Activated naive CD8-positive, alpha-beta T cell treated with anti-CD3 and anti-CD28 coated beads, Interleukin-2, amount 10 ng/mL, durations not matched to agents 7 days and 5 days (primary cell): ENCODE measurements at regions not wholly inside any gene's neighbourhood (a gene's known extent, or its start where the extent isn't known, plus 50 kb on each side); places are given as distances from the start of the nearest gene placed in this dataset.

ENCODE experiments used
- ATAC-seq: fragments of 150-1000 bp; cut with Tn5 transposase; one replicate; pipeline ENCODE4 v1.10.0; 2021; ENCODE audit warnings: low read depth, moderate library complexity
- POLR2A ChIA-PET: fragments of 350-600 bp; sonication (Branson Sonifier 250); formaldehyde crosslinking; loops from one replicate; lab custom pipeline; 2021; ENCODE audit warnings: antibody characterized with exemption; lab: Charles Lee
- DNase-seq: peaks from one replicate; pipeline ENCODE4 v3.0.0; 2021
- H3K27ac Mint-ChIP-seq: one replicate; pipeline ENCODE4 v1.8.0; 2022; ENCODE audit warnings: mild to moderate bottlenecking, mixed read lengths
- H3K27me3 Mint-ChIP-seq: one replicate; pipeline ENCODE4 v1.8.0; 2022; ENCODE audit warnings: mild to moderate bottlenecking, moderate library complexity, mixed read lengths
- H3K36me3 Mint-ChIP-seq: one replicate; pipeline ENCODE4 v1.8.0; 2021; ENCODE audit warnings: mild to moderate bottlenecking, mixed read lengths
- H3K4me1 Mint-ChIP-seq: one replicate; pipeline ENCODE4 v1.8.0; 2021; ENCODE audit warnings: mixed read lengths
- H3K4me3 Mint-ChIP-seq: one replicate; pipeline ENCODE4 v1.8.0; 2022; ENCODE audit warnings: mild to moderate bottlenecking, moderate library complexity, mixed read lengths
- H3K9me3 Mint-ChIP-seq: one replicate; pipeline ENCODE4 v1.8.0; 2021; ENCODE audit warnings: mixed read lengths

GRCh38 chr1:30397576-30397975, 325.8 kb downstream of the MATN1 start:
- POLR2A ChIA-PET = no interaction called here
- DNase-seq = no peak
- ATAC-seq = no peak
- peaks cover 14% of the 10 kb centered on the region for H3K27me3 Mint-ChIP-seq
- no peaks in the 10 kb centered on the region for H3K9me3 Mint-ChIP-seq
- no peaks in the 10 kb centered on the region for H3K36me3 Mint-ChIP-seq
- H3K4me1 Mint-ChIP-seq = no peaks in the 10 kb centered on the region
- H3K4me3 Mint-ChIP-seq = no peak overlapping the region
- no peak overlapping the region for H3K27ac Mint-ChIP-seq

GRCh38 chr1:30395631-30396030, 327.8 kb downstream of the MATN1 start:
- no peak overlapping the region for H3K4me3 Mint-ChIP-seq
- H3K9me3 Mint-ChIP-seq = no peaks in the 10 kb centered on the region
- H3K36me3 Mint-ChIP-seq = no peaks in the 10 kb centered on the region
- DNase-seq (no peak), ATAC-seq (no peak)
- peaks cover 20% of the 10 kb centered on the region for H3K27me3 Mint-ChIP-seq
- POLR2A ChIA-PET = no interaction called here
- H3K4me1 Mint-ChIP-seq = no peaks in the 10 kb centered on the region
- H3K27ac Mint-ChIP-seq = no peak overlapping the region

- H3K4me3 Mint-ChIP-seq = no peak overlapping the region
- H3K27me3 Mint-ChIP-seq = peaks cover 14% of the 10 kb centered on the region
- H3K27ac Mint-ChIP-seq = no peak overlapping the region
- DNase-seq (peak; percentile 7), ATAC-seq (no peak)
- no peaks in the 10 kb centered on the region for H3K36me3 Mint-ChIP-seq
- H3K9me3 Mint-ChIP-seq = no peaks in the 10 kb centered on the region
- no peaks in the 10 kb centered on the region for H3K4me1 Mint-ChIP-seq
- POLR2A ChIA-PET = no interaction called here
Observed at GRCh38 chr1:30388386-30388785, 335.0 kb downstream of the MATN1 start.

GRCh38 chr1:30386156-30386926, 337.0 kb downstream of the MATN1 start:
- H3K4me3 Mint-ChIP-seq = no peak overlapping the region
- H3K4me1 Mint-ChIP-seq = no peaks in the 10 kb centered on the region
- DNase-seq = peak; percentile 15
- POLR2A ChIA-PET = no interaction called here
- no peak overlapping the region for H3K27ac Mint-ChIP-seq
- no peaks in the 10 kb centered on the region for H3K36me3 Mint-ChIP-seq
- peaks cover 2% of the 10 kb centered on the region for H3K27me3 Mint-ChIP-seq
- H3K9me3 Mint-ChIP-seq = no peaks in the 10 kb centered on the region
- no peak for ATAC-seq

GRCh38 chr1:30385246-30385995, 338.0 kb downstream of the MATN1 start:
- ATAC-seq (no peak), DNase-seq (peak; percentile 13)
- Mint-ChIP-seq H3K9me3 (no peaks in the 10 kb centered on the region), H3K36me3 (no peaks in the 10 kb centered on the region), H3K4me1 (peaks cover 2% of the 10 kb centered on the region), H3K27me3 (peaks cover 2% of the 10 kb centered on the region), H3K27ac (no peak overlapping the region), H3K4me3 (no peak overlapping the region)
- POLR2A ChIA-PET = no interaction called here

GRCh38 chr1:30384286-30385245, 338.8 kb downstream of the MATN1 start:
- ATAC-seq (no peak), DNase-seq (peak; percentile 14)
- H3K4me3 Mint-ChIP-seq = no peak overlapping the region
- H3K27ac Mint-ChIP-seq = no peak overlapping the region
- H3K36me3 Mint-ChIP-seq = no peaks in the 10 kb centered on the region
- H3K9me3 Mint-ChIP-seq = no peaks in the 10 kb centered on the region
- H3K27me3 Mint-ChIP-seq = peaks cover 2% of the 10 kb centered on the region
- H3K4me1 Mint-ChIP-seq = peaks cover 2% of the 10 kb centered on the region
- POLR2A ChIA-PET = no interaction called here

GRCh38 chr1:30383221-30383711, 340.1 kb downstream of the MATN1 start:
- Mint-ChIP-seq H3K27ac (no peak overlapping the region), H3K4me3 (no peak overlapping the region), H3K36me3 (no peaks in the 10 kb centered on the region), H3K9me3 (no peaks in the 10 kb centered on the region), H3K4me1 (peaks cover 2% of the 10 kb centered on the region), H3K27me3 (no peaks in the 10 kb centered on the region)
- ATAC-seq (no peak), DNase-seq (peak; percentile 2)
- POLR2A ChIA-PET = no interaction called here

- Mint-ChIP-seq H3K4me3 (no peak overlapping the region), H3K27me3 (no peaks in the 10 kb centered on the region), H3K4me1 (peaks cover 2% of the 10 kb centered on the region), H3K9me3 (no peaks in the 10 kb centered on the region), H3K36me3 (no peaks in the 10 kb centered on the region), H3K27ac (no peak overlapping the region)
- DNase-seq (peak; percentile 8), ATAC-seq (no peak)
- POLR2A ChIA-PET = no interaction called here
Observed at GRCh38 chr1:30382496-30382895, 340.9 kb downstream of the MATN1 start.

GRCh38 chr1:30381671-30382365, 341.6 kb downstream of the MATN1 start:
- Mint-ChIP-seq H3K9me3 (no peaks in the 10 kb centered on the region), H3K36me3 (no peaks in the 10 kb centered on the region), H3K27me3 (peaks cover 3% of the 10 kb centered on the region), H3K4me3 (no peak overlapping the region), H3K4me1 (peaks cover 2% of the 10 kb centered on the region), H3K27ac (no peak overlapping the region)
- DNase-seq = peak; percentile 13
- POLR2A ChIA-PET = no interaction called here
- ATAC-seq = no peak

- POLR2A ChIA-PET = no interaction called here
- Mint-ChIP-seq H3K27me3 (peaks cover 3% of the 10 kb centered on the region), H3K27ac (no peak overlapping the region), H3K36me3 (no peaks in the 10 kb centered on the region), H3K4me3 (no peak overlapping the region), H3K9me3 (no peaks in the 10 kb centered on the region), H3K4me1 (peaks cover 2% of the 10 kb centered on the region)
- ATAC-seq (no peak), DNase-seq (peak; percentile 10)
Observed at GRCh38 chr1:30381266-30381665, 342.1 kb downstream of the MATN1 start.

GRCh38 chr1:30380625-30380984, 342.8 kb downstream of the MATN1 start:
- DNase-seq (no peak), ATAC-seq (no peak)
- Mint-ChIP-seq H3K9me3 (no peaks in the 10 kb centered on the region), H3K27me3 (peaks cover 3% of the 10 kb centered on the region), H3K4me3 (no peak overlapping the region), H3K4me1 (peaks cover 2% of the 10 kb centered on the region), H3K27ac (no peak overlapping the region), H3K36me3 (no peaks in the 10 kb centered on the region)
- POLR2A ChIA-PET = no interaction called here

GRCh38 chr1:30379684-30380624, 343.4 kb downstream of the MATN1 start:
- no peaks in the 10 kb centered on the region for H3K9me3 Mint-ChIP-seq
- DNase-seq (peak; percentile 50), ATAC-seq (peak; percentile 50)
- no peaks in the 10 kb centered on the region for H3K36me3 Mint-ChIP-seq
- peaks cover 2% of the 10 kb centered on the region for H3K4me1 Mint-ChIP-seq
- no peak overlapping the region for H3K27ac Mint-ChIP-seq
- H3K27me3 Mint-ChIP-seq = peaks cover 3% of the 10 kb centered on the region
- no peak overlapping the region for H3K4me3 Mint-ChIP-seq
- POLR2A ChIA-PET = no interaction called here
